ENCODE measurements at regions not wholly inside any gene's neighbourhood (a gene's known extent, or its start where the extent isn't known, plus 50 kb on each side); places are given as distances from the start of the nearest gene placed in this dataset.

- no peak for DNase-seq
These were observed 195.2 kb downstream of the TSHZ3 start for GRCh38 chr19:31154021-31154420.

GRCh38 chr19:31152906-31153305 lies 196.3 kb downstream of the TSHZ3 start:
- no peak for DNase-seq

GRCh38 chr19:31149441-31149941 lies 199.7 kb downstream of the TSHZ3 start:
- DNase-seq: no peak

GRCh38 chr19:31148671-31149070 lies 200.6 kb downstream of the TSHZ3 start:
- no peak for DNase-seq

- no peak for DNase-seq
These were observed 202.0 kb downstream of the TSHZ3 start for GRCh38 chr19:31147234-31147633.

- no peak for DNase-seq
These were observed 202.6 kb downstream of the TSHZ3 start for GRCh38 chr19:31146546-31147183.

- no peak for DNase-seq
These were observed 203.2 kb downstream of the TSHZ3 start for GRCh38 chr19:31146015-31146414.

- DNase-seq: no peak
These were observed 204.2 kb downstream of the TSHZ3 start for GRCh38 chr19:31145007-31145406.

GRCh38 chr19:31144075-31144870 lies 205.0 kb downstream of the TSHZ3 start:
- no peak for DNase-seq

- DNase-seq: no peak
These were observed 207.9 kb downstream of the TSHZ3 start for GRCh38 chr19:31141301-31141700.

- DNase-seq: no peak
These were observed 208.5 kb downstream of the TSHZ3 start for GRCh38 chr19:31140717-31141116.

- no peak for DNase-seq
These were observed 209.2 kb downstream of the TSHZ3 start for GRCh38 chr19:31139871-31140505.

- no peak for DNase-seq
These were observed 211.2 kb downstream of the TSHZ3 start for GRCh38 chr19:31138077-31138476.

GRCh38 chr19:31135841-31136240 lies 213.4 kb downstream of the TSHZ3 start:
- DNase-seq: no peak

GRCh38 chr19:31132753-31133110 lies 216.5 kb downstream of the TSHZ3 start:
- DNase-seq: no peak

- DNase-seq: no peak
These were observed 220.9 kb downstream of the TSHZ3 start for GRCh38 chr19:31128291-31128690.

- no peak for DNase-seq
These were observed 221.9 kb downstream of the TSHZ3 start for GRCh38 chr19:31127134-31127967.

- DNase-seq: no peak
These were observed 223.0 kb downstream of the TSHZ3 start for GRCh38 chr19:31126236-31126635.

GRCh38 chr19:31125071-31125470 lies 224.2 kb downstream of the TSHZ3 start:
- DNase-seq: no peak

- no peak for DNase-seq
These were observed 227.7 kb downstream of the TSHZ3 start for GRCh38 chr19:31121501-31121900.

GRCh38 chr19:31120952-31121351 lies 228.3 kb downstream of the TSHZ3 start:
- no peak for DNase-seq

- no peak for DNase-seq
These were observed 229.1 kb downstream of the TSHZ3 start for GRCh38 chr19:31119951-31120690.
